Lower leg skin (tissue), 4 donors: ENCODE measurements at regions not wholly inside any gene's neighbourhood (a gene's known extent, or its start where the extent isn't known, plus 50 kb on each side); places are given as distances from the start of the nearest gene placed in this dataset.

ENCODE experiments used
- DNase-seq, 2 donors: peaks; one replicate each; pipeline ENCODE4 v3.0.0-alpha.2; 2019; ENCODE audit warnings: low spot score in 2 of 2
- H3K4me3 ChIP-seq: fragments of 200-600 bp; sonication (generic); 2 replicates; pipeline ENCODE4 v1.5.1; 2017; ENCODE audit warnings: mild to moderate bottlenecking, low read depth; ENCODE audit not compliant: poor library complexity, severe bottlenecking
- POLR2A ChIP-seq, 2 donors: fragments of 450-650 bp; IDR thresholded peaks; one replicate each; pipeline ENCODE4 v1.6.1; 2016 to 2017; ENCODE audit warnings: antibody characterized with exemption in 2 of 2, mild to moderate bottlenecking in 1 of 2, moderate library complexity in 1 of 2
- WGBS, 2 donors: methylation state at CpG; one replicate each; pipeline ENCODE4 v1.1.5; 2018; 5-methylcytosine and 5-hydroxymethylcytosine counted together
- intact Hi-C: fragments of 100-400 bp; cut with DNase I; formaldehyde crosslinking; loops from one replicate; pipeline ENCODE4 v1.15.0; 2023; ENCODE audit warnings: low total_unique reads
- TF ChIP-seq, protein P1 (sequence below), 3 donors: fragments of 450-650 bp; IDR thresholded peaks; one replicate each; pipeline ENCODE4 v1.5.1; 2016; ENCODE audit warnings: antibody characterized with exemption in 3 of 3, mild to moderate bottlenecking in 3 of 3, moderate library complexity in 2 of 3

DNA sequence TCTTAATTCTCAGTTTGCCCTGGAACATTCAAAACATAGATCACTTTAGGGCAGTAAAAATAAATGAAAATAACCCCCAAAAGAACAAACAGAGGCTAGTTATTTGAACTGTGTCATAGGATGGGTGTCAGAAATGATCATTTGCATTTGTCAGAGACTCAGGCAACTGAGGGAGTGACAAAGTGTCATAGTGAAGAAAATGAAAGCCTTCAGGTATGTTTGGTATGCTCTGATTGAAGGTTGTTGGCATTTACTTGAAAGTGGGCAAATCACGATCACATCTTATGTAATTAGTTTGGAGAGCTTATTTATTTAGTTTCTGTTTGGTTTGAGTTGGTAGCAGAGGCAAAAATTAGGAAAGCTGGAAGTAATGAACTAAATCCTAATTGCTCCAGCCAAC is 880.9 kb downstream of the ANKRD7 start:
- intact Hi-C loops: no loop called here
- H3K4me3 ChIP-seq: no peak overlapping the region
- TF ChIP-seq POLR2A (IDR thresholded peaks at IDR 0.05): no peak
- TF ChIP-seq, protein P1, sequence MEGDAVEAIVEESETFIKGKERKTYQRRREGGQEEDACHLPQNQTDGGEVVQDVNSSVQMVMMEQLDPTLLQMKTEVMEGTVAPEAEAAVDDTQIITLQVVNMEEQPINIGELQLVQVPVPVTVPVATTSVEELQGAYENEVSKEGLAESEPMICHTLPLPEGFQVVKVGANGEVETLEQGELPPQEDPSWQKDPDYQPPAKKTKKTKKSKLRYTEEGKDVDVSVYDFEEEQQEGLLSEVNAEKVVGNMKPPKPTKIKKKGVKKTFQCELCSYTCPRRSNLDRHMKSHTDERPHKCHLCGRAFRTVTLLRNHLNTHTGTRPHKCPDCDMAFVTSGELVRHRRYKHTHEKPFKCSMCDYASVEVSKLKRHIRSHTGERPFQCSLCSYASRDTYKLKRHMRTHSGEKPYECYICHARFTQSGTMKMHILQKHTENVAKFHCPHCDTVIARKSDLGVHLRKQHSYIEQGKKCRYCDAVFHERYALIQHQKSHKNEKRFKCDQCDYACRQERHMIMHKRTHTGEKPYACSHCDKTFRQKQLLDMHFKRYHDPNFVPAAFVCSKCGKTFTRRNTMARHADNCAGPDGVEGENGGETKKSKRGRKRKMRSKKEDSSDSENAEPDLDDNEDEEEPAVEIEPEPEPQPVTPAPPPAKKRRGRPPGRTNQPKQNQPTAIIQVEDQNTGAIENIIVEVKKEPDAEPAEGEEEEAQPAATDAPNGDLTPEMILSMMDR (IDR thresholded peaks at IDR 0.05): no peak
- DNase-seq: no peak
- WGBS, 2 donors: 22 to 37% methylated on average over 1 of the region's 1 CpG

DNA sequence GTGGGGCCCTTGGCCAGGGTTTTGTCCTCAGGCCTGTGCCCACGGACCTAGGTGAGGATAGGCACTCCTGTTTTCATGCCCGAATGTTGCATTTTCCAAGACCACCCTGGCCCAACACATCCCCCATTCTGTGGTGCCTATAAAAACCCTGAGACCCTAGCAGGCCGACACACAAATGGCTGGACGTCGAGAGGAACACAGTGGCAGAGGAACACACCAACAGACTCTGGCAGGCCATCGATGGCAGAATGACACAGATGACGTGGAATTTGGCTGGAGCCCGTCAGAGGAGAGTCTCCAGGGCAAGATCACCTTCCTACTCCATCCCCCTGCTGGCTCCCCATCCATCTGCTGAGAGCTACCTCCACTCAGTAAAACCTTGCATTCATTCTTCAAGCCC is 898.8 kb downstream of the ANKRD7 start:
- DNase-seq: no peak
- 91 to 96% methylated on average over 8 of the region's 8 CpGs for WGBS, 2 donors
- no peak overlapping the region for H3K4me3 ChIP-seq
- intact Hi-C loops: no loop called here
- TF ChIP-seq, protein P1 (IDR thresholded peaks at IDR 0.05): no peak
- no peak for TF ChIP-seq POLR2A (IDR thresholded peaks at IDR 0.05)

DNA sequence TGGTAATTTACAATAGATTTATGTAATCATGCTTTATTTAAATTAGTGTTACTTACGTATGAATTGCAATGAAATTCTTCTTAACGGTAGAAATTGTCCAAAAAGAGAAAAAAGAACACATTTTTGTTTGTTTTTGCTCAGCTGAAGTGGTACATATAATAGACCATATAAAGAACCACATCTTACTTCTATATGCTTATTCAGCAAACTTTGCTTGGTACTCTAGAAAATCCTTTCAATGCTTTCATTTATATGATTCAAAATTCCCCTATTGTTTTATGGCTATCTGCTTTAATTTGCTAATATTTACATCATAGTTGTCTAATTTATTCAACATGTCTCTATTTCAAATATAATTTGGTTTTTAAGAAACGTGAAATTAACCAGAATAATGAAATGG is 903.2 kb downstream of the ANKRD7 start:
- intact Hi-C loops: no loop called here
- no peak for DNase-seq
- WGBS, 2 donors: 70 to 75% methylated on average over 3 of the region's 3 CpGs
- H3K4me3 ChIP-seq: no peak overlapping the region
- TF ChIP-seq, protein P1 (IDR thresholded peaks at IDR 0.05): no peak
- TF ChIP-seq POLR2A (IDR thresholded peaks at IDR 0.05): no peak

DNA sequence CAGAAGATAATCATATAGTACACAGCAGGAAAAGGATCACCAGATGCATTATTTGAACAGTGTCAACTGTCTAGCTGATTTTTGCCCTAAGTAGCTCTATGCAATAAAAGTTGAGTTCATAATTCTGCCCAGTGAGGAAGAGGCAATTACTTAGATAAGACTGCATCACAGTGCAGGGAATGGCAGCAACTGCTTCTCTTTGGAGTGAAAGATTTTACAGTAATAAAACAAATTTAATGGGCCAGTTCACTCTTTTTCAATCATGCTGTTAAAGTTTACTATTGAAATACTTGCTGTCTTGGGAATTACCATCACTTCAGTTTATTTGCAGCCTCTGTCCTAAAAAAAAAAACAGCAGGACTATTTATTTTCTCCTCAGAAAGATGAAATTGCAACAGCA is 907.9 kb downstream of the ANKRD7 start:
- no peak overlapping the region for H3K4me3 ChIP-seq
- no peak for TF ChIP-seq POLR2A (IDR thresholded peaks at IDR 0.05)
- TF ChIP-seq, protein P1 (IDR thresholded peaks at IDR 0.05): no peak
- intact Hi-C loops: no loop called here
- DNase-seq: no peak

- DNase-seq: no peak
- 79 to 80% methylated on average over 1 of the region's 1 CpG for WGBS, 2 donors
- H3K4me3 ChIP-seq: no peak overlapping the region
- TF ChIP-seq, protein P1 (IDR thresholded peaks at IDR 0.05): no peak
- no peak for TF ChIP-seq POLR2A (IDR thresholded peaks at IDR 0.05)
- intact Hi-C loops: no loop called here
Observed at GRCh38 chr7:119167431-119167830, 942.9 kb downstream of the ANKRD7 start.

GRCh38 chr7:119172043-119172442 is 947.5 kb downstream of the ANKRD7 start:
- 73% methylated on average over 5 of the region's 5 CpGs for WGBS, 2 donors
- intact Hi-C loops: no loop called here

More at GRCh38 chr7:119172043-119172442, 947.5 kb downstream of the ANKRD7 start:
- H3K4me3 ChIP-seq: no peak overlapping the region
- DNase-seq: no peak
- no peak for TF ChIP-seq POLR2A (IDR thresholded peaks at IDR 0.05)
- TF ChIP-seq, protein P1 (IDR thresholded peaks at IDR 0.05): no peak
